ENCODE measurements at regions not wholly inside any gene's neighbourhood (a gene's known extent, or its start where the extent isn't known, plus 50 kb on each side); places are given as distances from the start of the nearest gene placed in this dataset.

DNA sequence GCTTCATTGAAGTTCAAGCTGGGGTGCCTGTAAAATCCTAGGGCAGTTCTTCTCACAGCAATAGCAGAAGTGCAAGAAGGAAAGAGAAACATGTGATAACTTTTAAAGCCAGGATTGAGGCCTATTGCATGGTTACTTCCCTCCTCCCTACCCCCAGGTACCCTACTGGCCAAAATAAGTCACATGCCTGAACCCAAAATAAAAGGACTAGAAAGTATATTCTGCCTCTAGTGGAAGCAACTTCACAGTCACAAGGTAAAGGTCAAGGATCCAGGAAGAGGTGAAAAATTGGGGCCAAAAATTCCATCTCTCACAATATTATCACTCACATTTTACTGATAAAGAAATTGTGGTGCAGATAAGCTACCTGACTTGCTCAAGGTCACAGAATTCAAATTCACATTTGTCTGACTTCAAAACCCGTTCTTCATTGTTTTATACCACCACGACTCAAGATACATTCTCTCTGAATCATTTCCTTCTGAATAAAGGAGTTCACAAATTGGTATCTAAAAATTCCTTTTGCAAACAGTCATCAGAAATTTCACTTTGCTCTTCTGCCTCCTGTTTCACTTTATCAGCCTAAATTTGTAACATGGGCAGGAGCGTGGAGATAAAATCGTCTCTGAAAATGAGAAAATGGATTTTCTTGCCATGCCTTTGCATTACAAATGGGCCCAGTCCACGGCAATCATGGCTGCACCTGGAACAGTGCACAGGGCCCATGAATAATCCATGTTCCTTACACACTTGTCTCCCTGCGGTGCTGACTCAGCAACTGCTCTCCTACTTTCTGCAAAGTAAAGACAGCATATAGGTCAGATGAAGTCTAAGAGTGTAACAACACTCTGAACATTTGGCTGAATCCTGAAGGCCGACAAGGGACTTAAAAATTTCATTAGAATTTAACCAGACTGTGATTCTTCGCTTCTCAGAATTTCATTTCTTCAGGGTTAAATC, 485.3 kb upstream of the NFIA start:
- H3K27ac Mint-ChIP-seq (ENCODE audit: unreplicated experiment), result no peak overlapping the region
- H3K4me1 Mint-ChIP-seq, result no peaks in the 10 kb centered on the region
- H3K27me3 Mint-ChIP-seq (ENCODE audit: low read depth), result no peaks in the 10 kb centered on the region
- no peak overlapping the region for H3K4me3 Mint-ChIP-seq
- peaks cover 9% of the 10 kb centered on the region for H3K36me3 Mint-ChIP-seq (ENCODE audit: low read depth)
- peaks cover 4% of the 10 kb centered on the region for H3K9me3 Mint-ChIP-seq
- TF ChIP-seq, protein P1, sequence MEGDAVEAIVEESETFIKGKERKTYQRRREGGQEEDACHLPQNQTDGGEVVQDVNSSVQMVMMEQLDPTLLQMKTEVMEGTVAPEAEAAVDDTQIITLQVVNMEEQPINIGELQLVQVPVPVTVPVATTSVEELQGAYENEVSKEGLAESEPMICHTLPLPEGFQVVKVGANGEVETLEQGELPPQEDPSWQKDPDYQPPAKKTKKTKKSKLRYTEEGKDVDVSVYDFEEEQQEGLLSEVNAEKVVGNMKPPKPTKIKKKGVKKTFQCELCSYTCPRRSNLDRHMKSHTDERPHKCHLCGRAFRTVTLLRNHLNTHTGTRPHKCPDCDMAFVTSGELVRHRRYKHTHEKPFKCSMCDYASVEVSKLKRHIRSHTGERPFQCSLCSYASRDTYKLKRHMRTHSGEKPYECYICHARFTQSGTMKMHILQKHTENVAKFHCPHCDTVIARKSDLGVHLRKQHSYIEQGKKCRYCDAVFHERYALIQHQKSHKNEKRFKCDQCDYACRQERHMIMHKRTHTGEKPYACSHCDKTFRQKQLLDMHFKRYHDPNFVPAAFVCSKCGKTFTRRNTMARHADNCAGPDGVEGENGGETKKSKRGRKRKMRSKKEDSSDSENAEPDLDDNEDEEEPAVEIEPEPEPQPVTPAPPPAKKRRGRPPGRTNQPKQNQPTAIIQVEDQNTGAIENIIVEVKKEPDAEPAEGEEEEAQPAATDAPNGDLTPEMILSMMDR (conservative IDR thresholded peaks at IDR 0.05), result no peak
- DNase-seq (ENCODE audit: low read depth, low spot score), result no peak

DNA sequence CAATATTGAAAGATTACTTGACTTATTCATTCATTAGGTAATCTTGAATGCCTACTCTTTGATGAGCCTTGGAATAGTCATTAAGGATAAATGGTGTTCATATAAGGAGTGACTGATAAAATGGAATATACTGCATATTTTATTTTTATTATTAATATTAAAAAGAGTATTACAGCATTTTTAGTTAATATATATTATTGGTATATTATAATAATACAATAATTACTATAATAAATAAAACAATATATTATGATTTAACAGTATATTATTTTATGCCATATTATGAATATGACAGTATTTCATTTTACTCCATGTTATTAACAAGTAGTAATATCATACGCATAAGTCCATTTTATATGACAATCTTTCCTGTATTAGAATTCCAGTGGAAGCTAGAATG, 490.8 kb upstream of the NFIA start:
- Mint-ChIP-seq H3K4me3 (no peak overlapping the region), H3K4me1 (no peaks in the 10 kb centered on the region), H3K36me3 (ENCODE audit: low read depth) (peaks cover 8% of the 10 kb centered on the region), H3K27ac (ENCODE audit: unreplicated experiment) (no peak overlapping the region), H3K9me3 (peaks cover 7% of the 10 kb centered on the region), H3K27me3 (ENCODE audit: low read depth) (no peaks in the 10 kb centered on the region)
- DNase-seq (ENCODE audit: low read depth, low spot score), result no peak
- TF ChIP-seq, protein P1 (conservative IDR thresholded peaks at IDR 0.05), result no peak

DNA sequence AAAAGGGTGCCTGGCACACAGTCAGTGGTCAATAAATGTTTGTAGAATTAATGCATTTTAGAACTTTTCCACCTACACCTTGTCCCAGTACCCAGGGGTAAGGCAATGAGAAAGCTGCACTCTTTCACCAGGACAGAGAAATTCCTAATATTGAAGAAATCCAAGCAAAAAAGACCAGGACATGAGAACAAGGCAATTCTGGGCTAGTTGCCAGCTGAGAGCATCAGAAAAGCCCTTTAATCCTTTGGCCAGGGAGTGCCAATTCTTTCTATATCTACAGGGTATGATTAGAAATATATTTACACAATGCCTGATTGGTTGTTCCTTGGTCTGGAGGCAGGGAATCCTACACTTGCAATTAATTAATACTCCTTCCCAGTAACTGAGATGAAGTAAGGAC, 492.4 kb upstream of the NFIA start:
- Mint-ChIP-seq H3K27ac (ENCODE audit: unreplicated experiment) (no peak overlapping the region), H3K36me3 (ENCODE audit: low read depth) (peaks cover 4% of the 10 kb centered on the region), H3K4me1 (no peaks in the 10 kb centered on the region), H3K4me3 (no peak overlapping the region), H3K27me3 (ENCODE audit: low read depth) (no peaks in the 10 kb centered on the region), H3K9me3 (peaks cover 7% of the 10 kb centered on the region)
- TF ChIP-seq, protein P1 (conservative IDR thresholded peaks at IDR 0.05), result no peak
- no peak for DNase-seq (ENCODE audit: low read depth, low spot score)

DNA sequence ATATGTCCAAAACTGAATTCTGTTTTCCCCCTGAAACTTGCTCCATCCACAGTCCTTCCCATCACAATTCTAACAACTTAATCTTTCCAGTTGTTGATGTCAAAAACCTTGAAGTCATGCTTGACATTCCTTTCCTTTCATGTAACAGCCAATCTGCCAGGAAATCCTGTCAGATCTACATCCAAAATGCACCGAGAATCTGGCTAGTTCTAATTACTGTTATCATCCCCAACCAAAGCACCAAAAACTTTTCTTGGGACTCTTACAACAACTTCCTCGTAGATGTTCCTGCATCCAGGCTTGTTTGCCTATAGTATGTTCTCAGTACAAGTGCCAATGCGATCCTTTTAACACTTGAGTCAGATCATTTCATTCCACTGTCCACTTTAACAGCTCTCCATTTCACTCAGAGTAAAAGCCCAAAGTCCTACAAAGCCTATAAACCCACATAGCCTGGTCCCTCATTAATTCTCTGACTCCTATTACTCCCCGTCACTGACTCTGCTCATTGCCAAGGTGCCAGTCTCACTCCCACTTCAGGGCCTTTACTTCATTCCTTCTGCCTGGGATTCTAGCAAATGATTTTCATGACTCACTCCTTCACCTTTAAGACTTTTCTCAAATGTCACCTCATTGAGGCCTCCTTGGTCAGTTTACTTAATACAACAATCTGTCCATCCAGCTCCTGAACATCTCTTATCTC, 493.2 kb upstream of the NFIA start:
- TF ChIP-seq, protein P1 (conservative IDR thresholded peaks at IDR 0.05), result no peak
- Mint-ChIP-seq H3K27ac (ENCODE audit: unreplicated experiment) (no peak overlapping the region), H3K9me3 (peaks cover 7% of the 10 kb centered on the region), H3K4me1 (no peaks in the 10 kb centered on the region), H3K27me3 (ENCODE audit: low read depth) (no peaks in the 10 kb centered on the region), H3K4me3 (no peak overlapping the region), H3K36me3 (ENCODE audit: low read depth) (peaks cover 7% of the 10 kb centered on the region)
- DNase-seq (ENCODE audit: low read depth, low spot score), result no peak

DNA sequence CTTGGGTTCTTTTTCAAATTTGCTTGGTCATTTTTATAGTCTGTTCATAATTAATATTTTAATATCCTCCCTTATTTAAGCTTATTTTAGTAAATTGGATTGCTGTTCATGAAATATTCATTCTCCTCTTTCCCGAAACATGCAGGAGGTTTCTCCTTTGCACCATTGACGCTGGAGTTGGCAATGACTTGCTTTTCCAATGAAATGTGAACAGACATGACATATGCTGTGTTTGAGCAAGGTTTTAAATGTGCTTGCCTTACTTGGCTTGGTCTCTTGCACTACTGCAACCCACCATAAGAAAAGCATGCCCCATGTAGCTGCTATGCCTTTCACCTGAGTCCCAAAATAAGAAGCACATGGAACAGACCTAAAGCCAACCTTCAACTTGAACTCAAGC, 498.0 kb upstream of the NFIA start:
- TF ChIP-seq, protein P1 (conservative IDR thresholded peaks at IDR 0.05), result no peak
- peaks cover 19% of the 10 kb centered on the region for H3K36me3 Mint-ChIP-seq (ENCODE audit: low read depth)
- no peak overlapping the region for H3K4me3 Mint-ChIP-seq
- DNase-seq (ENCODE audit: low read depth, low spot score), result no peak
- no peak overlapping the region for H3K27ac Mint-ChIP-seq (ENCODE audit: unreplicated experiment)
- H3K9me3 Mint-ChIP-seq, result peaks cover 16% of the 10 kb centered on the region
- H3K27me3 Mint-ChIP-seq (ENCODE audit: low read depth), result no peaks in the 10 kb centered on the region
- H3K4me1 Mint-ChIP-seq, result no peaks in the 10 kb centered on the region
